SK-N-SH (cell line): ENCODE measurements at regions not wholly inside any gene's neighbourhood (a gene's known extent, or its start where the extent isn't known, plus 50 kb on each side); places are given as distances from the start of the nearest gene placed in this dataset.

Source experiments
- CTCF ChIA-PET: fragments of 300-600, 350-600 bp; formaldehyde crosslinking; extraction: SDS; loops from one replicate; lab custom pipeline; 2021; lab: Yijun Ruan, JAX
- POLR2A ChIA-PET: fragments of 350-600 bp; sonication (Branson Sonifier 250); formaldehyde crosslinking; extraction: SDS; loops from one replicate; lab custom pipeline; 2020; ENCODE audit warnings: antibody characterized with exemption, inconsistent platforms; lab: Yijun Ruan, JAX
- DNase-seq: peaks from one replicate; pipeline ENCODE4 v3.0.0; 2012
- H2AFZ ChIP-seq: fragments of 200-600 bp; sonication (generic); 2 replicates; pipeline ENCODE4 v1.8.1; 2016; ENCODE audit warnings: antibody characterized with exemption, mild to moderate bottlenecking, low read depth
- H3F3A ChIP-seq: fragments of 200-600 bp; sonication (generic); replicated peaks from 2 replicates; pipeline ENCODE3; 2016; ENCODE audit warnings: antibody characterized with exemption, mild to moderate bottlenecking; ENCODE audit not compliant: insufficient read depth
- H3K27ac ChIP-seq, 2 experiments: fragments of 200-500 bp in 1 of 2; fragments of 200-600 bp in 1 of 2; sonication (Bioruptor generic) in 1 of 2; sonication (generic), shearing (Covaris generic) in 1 of 2; 2 replicates each; pipeline versions ENCODE4 v1.5.1 to v1.6.1; 2014 to 2016; ENCODE audit warnings: low read depth in 2 of 2, inconsistent platforms in 1 of 2, low read length in 1 of 2, mild to moderate bottlenecking in 1 of 2, mixed read lengths in 1 of 2
- H3K27me3 ChIP-seq: fragments of 200-600 bp; sonication (generic), shearing (Covaris generic); 2 replicates; pipeline ENCODE4 v1.6.1; 2016; ENCODE audit warnings: mixed run types; ENCODE audit not compliant: insufficient read depth
- H3K36me3 ChIP-seq, 2 experiments: fragments of 200-500 bp in 1 of 2; fragments of 200-600 bp in 1 of 2; sonication (Bioruptor generic) in 1 of 2; sonication (generic) in 1 of 2; replicated peaks in 1 of 2; 2 replicates each; pipeline versions ENCODE3 to v1.5.1; 2014 to 2016; ENCODE audit warnings: low read length in 1 of 2, mild to moderate bottlenecking in 1 of 2; ENCODE audit not compliant: insufficient read depth in 2 of 2, control insufficient read depth in 1 of 2
- H3K4me1 ChIP-seq, 2 experiments: fragments of 200-500 bp in 1 of 2; fragments of 200-600 bp in 1 of 2; sonication (Bioruptor generic) in 1 of 2; sonication (generic), shearing (Covaris generic) in 1 of 2; 2 replicates each; pipeline versions ENCODE4 v1.5.1 to v1.6.1; 2014 to 2016; ENCODE audit warnings: low read depth in 1 of 2, low read length in 1 of 2, mixed run types in 1 of 2; ENCODE audit not compliant: insufficient read depth in 2 of 2, control insufficient read depth in 1 of 2
- H3K4me2 ChIP-seq: fragments of 200-600 bp; sonication (generic), shearing (Covaris generic); 2 replicates; pipeline ENCODE4 v1.6.1; 2017; ENCODE audit warnings: mixed run types
- H3K4me3 ChIP-seq, 2 experiments: fragments of 200-500 bp in 1 of 2; fragments of 200-600 bp in 1 of 2; sonication (Bioruptor generic) in 1 of 2; sonication (generic), shearing (Covaris generic) in 1 of 2; 2 replicates each; pipeline versions ENCODE4 v1.5.1 to v1.8.1; 2014 to 2016; ENCODE audit warnings: low read depth in 2 of 2, inconsistent platforms in 1 of 2, low read length in 1 of 2, mild to moderate bottlenecking in 1 of 2, mixed read lengths in 1 of 2, moderate library complexity in 1 of 2
- H3K79me2 ChIP-seq: fragments of 200-600 bp; sonication (generic); 2 replicates; pipeline ENCODE4 v1.8.1; 2017; ENCODE audit warnings: mild to moderate bottlenecking; ENCODE audit not compliant: insufficient read depth
- H3K9ac ChIP-seq: fragments of 200-600 bp; sonication (generic); 2 replicates; pipeline ENCODE4 v1.6.1; 2017; ENCODE audit warnings: mixed run types
- H3K9me2 ChIP-seq: fragments of 200-600 bp; sonication (generic); 2 replicates; pipeline ENCODE4 v1.6.1; 2017; ENCODE audit warnings: mixed run types
- H3K9me3 ChIP-seq: fragments of 200-600 bp; sonication (generic); 2 replicates; pipeline ENCODE4 v1.6.1; 2017; ENCODE audit warnings: mixed run types, mild to moderate bottlenecking, moderate library complexity
- H4K20me1 ChIP-seq: fragments of 200-600 bp; sonication (generic); 2 replicates; pipeline ENCODE4 v1.6.1; 2017; ENCODE audit warnings: mild to moderate bottlenecking, mixed run types; ENCODE audit not compliant: insufficient read depth
- CHD2 ChIP-seq: fragments of 150-350 bp; IDR thresholded peaks from 2 replicates; pipeline ENCODE4 v1.6.1; 2018; ENCODE audit warnings: low read length; ENCODE audit not compliant: partially characterized antibody
- EP300 ChIP-seq, 2 experiments: IDR thresholded peaks; 2 replicates each; pipeline versions ENCODE4 v1.4.0 to v1.6.1; 2012; ENCODE audit warnings: borderline replicate concordance in 1 of 2, low read depth in 1 of 2, low read length in 1 of 2
- FOSL2 ChIP-seq: IDR thresholded peaks from 2 replicates; pipeline ENCODE4 v1.4.0; 2012; ENCODE audit warnings: low read depth, mild to moderate bottlenecking, moderate library complexity, borderline replicate concordance
- FOXM1 ChIP-seq: IDR thresholded peaks from 2 replicates; pipeline ENCODE4 v1.4.0; 2012; ENCODE audit warnings: low read depth, mild to moderate bottlenecking
- GABPA ChIP-seq: IDR thresholded peaks from 2 replicates; pipeline ENCODE4 v1.4.0; 2012; ENCODE audit warnings: low read depth, mild to moderate bottlenecking
- JUND ChIP-seq: IDR thresholded peaks from 2 replicates; pipeline ENCODE4 v1.4.0; 2012
- MAX ChIP-seq: IDR thresholded peaks from 2 replicates; pipeline ENCODE4 v1.4.0; 2012; ENCODE audit warnings: low read depth
- MXI1 ChIP-seq: IDR thresholded peaks from 2 replicates; pipeline ENCODE4 v1.6.1; 2012; ENCODE audit warnings: mild to moderate bottlenecking, low read depth, low read length, improper control_type of control experiment
- NRF1 ChIP-seq: IDR thresholded peaks from 2 replicates; pipeline ENCODE4 v1.6.1; 2012; ENCODE audit warnings: low read depth, mild to moderate bottlenecking, low read length
- POLR2AphosphoS5 ChIP-seq: IDR thresholded peaks from 2 replicates; pipeline ENCODE4 v1.6.1; 2012; ENCODE audit warnings: low read depth, low read length
- RAD21 ChIP-seq: IDR thresholded peaks from 2 replicates; pipeline ENCODE4 v1.6.1; 2012; ENCODE audit warnings: mild to moderate bottlenecking, low read length
- RFX5 ChIP-seq: IDR thresholded peaks from 2 replicates; pipeline ENCODE4 v1.6.1; 2012; ENCODE audit warnings: mild to moderate bottlenecking, improper control_type of control experiment, low read length
- RXRA ChIP-seq: IDR thresholded peaks from 2 replicates; pipeline ENCODE4 v1.4.0; 2012; ENCODE audit warnings: low read depth, mild to moderate bottlenecking, borderline replicate concordance
- TAF1 ChIP-seq: IDR thresholded peaks from 2 replicates; pipeline ENCODE4 v1.6.1; 2012; ENCODE audit warnings: low read depth, mild to moderate bottlenecking, low read length, moderate library complexity, borderline replicate concordance
- TEAD4 ChIP-seq: IDR thresholded peaks from 2 replicates; pipeline ENCODE4 v1.4.0; 2012; ENCODE audit warnings: mild to moderate bottlenecking, borderline replicate concordance; ENCODE audit not compliant: insufficient read depth
- USF1 ChIP-seq: IDR thresholded peaks from 2 replicates; pipeline ENCODE4 v1.4.0; 2012; ENCODE audit warnings: low read depth, borderline replicate concordance
- USF2 ChIP-seq: fragments of 150-350 bp; IDR thresholded peaks from 2 replicates; pipeline ENCODE4 v1.6.1; 2017; ENCODE audit warnings: antibody characterized with exemption, low read length, low read depth, borderline replicate concordance
- YY1 ChIP-seq: IDR thresholded peaks from 2 replicates; pipeline ENCODE4 v1.4.0; 2012; ENCODE audit warnings: low read depth, mild to moderate bottlenecking
- ZBTB33 ChIP-seq: IDR thresholded peaks from 2 replicates; pipeline ENCODE4 v1.4.0; 2012; ENCODE audit warnings: low read depth, borderline replicate concordance
- WGBS: methylation state at CpG from one replicate; pipeline ENCODE4 v1.1.6; 2017; ENCODE audit warnings: low lambda C conversion rate; 5-methylcytosine and 5-hydroxymethylcytosine counted together

- no peak overlapping the region for H3K4me2 ChIP-seq
- no peak overlapping the region for H3K27ac ChIP-seq
- no peak overlapping the region for H3K4me3 ChIP-seq
- no peak for DNase-seq
- H3K79me2 ChIP-seq = no peaks in the 10 kb centered on the region
- ChIA-PET CTCF (interaction anchor here (0.6 kb wide), 1 partner anchor 738 kb away, joined by 3 read pairs; no protein-coding TSS in a partner anchor), POLR2A (interaction anchor here (0.7 kb wide), 1 partner anchor 120 kb away, joined by 3 read pairs; no protein-coding TSS in a partner anchor)
- no peaks in the 10 kb centered on the region for H3K36me3 ChIP-seq
- no peaks in the 10 kb centered on the region for H3K9me3 ChIP-seq
- no peak overlapping the region for H3K9ac ChIP-seq
- no peaks in the 10 kb centered on the region for H3K27me3 ChIP-seq
- H4K20me1 ChIP-seq = no peaks in the 10 kb centered on the region
- whole genome bisulfite sequencing = 0% methylated on average over 1 of the region's 1 CpG
- no peak overlapping the region for H2AFZ ChIP-seq
- no peaks in the 10 kb centered on the region for H3K9me2 ChIP-seq
- H3F3A ChIP-seq = no peaks in the 10 kb centered on the region
- TF ChIP-seq CHD2 = no peak
- no peak for TF ChIP-seq USF1
- no peak for TF ChIP-seq YY1
- TF ChIP-seq JUND = no peak
- no peak for TF ChIP-seq RFX5
- no peak for TF ChIP-seq RAD21
- TF ChIP-seq MAX = no peak
- TF ChIP-seq FOXM1 = no peak
- TF ChIP-seq EP300 (IDR thresholded peaks at IDR 0.05; ENCODE audit: borderline replicate concordance in 1 of 2, low read depth in 1 of 2, low read length in 1 of 2) = no peak
- no peak for TF ChIP-seq FOSL2
- TF ChIP-seq USF2 = no peak
- no peak for TF ChIP-seq MXI1
- no peaks in the 10 kb centered on the region for H3K4me1 ChIP-seq
These were observed 332.1 kb upstream of the CELF2 start for GRCh38 chr10:10685566-10685965.

- no peak for TF ChIP-seq NRF1
- TF ChIP-seq ZBTB33 = no peak
- no peak for TF ChIP-seq USF2
- no peak for TF ChIP-seq POLR2AphosphoS5
- TF ChIP-seq RXRA = no peak
- no peak for TF ChIP-seq GABPA
- no peak for TF ChIP-seq RAD21
- TF ChIP-seq MAX = no peak
- no peak for TF ChIP-seq TAF1
- TF ChIP-seq TEAD4 = no peak
- Histone ChIP-seq H3F3A (no peaks in the 10 kb centered on the region), H3K36me3 (no peaks in the 10 kb centered on the region), H3K9me3 (no peaks in the 10 kb centered on the region), H3K9ac (no peak overlapping the region), H2AFZ (no peak overlapping the region), H3K9me2 (no peaks in the 10 kb centered on the region), H3K4me2 (no peak overlapping the region), H3K27ac (no peak overlapping the region), H4K20me1 (no peaks in the 10 kb centered on the region), H3K4me1 (no peaks in the 10 kb centered on the region), H3K27me3 (no peaks in the 10 kb centered on the region), H3K4me3 (no peak overlapping the region), H3K79me2 (no peaks in the 10 kb centered on the region)
- POLR2A ChIA-PET = no interaction called here
- CTCF ChIA-PET = no interaction called here
- 32% methylated on average over 4 of the region's 4 CpGs for WGBS
- DNase-seq = no peak
These were observed 329.9 kb upstream of the CELF2 start for GRCh38 chr10:10687751-10688150.
